EH (cell line): ENCODE measurements at regions not wholly inside any gene's neighbourhood (a gene's known extent, or its start where the extent isn't known, plus 50 kb on each side); places are given as distances from the start of the nearest gene placed in this dataset.
A peak's percentile ranks its signal among the peaks of the same experiment; 100 is the strongest.

Source experiments
- DNase-seq: peaks from one replicate; pipeline ENCODE4 v3.0.0-alpha.2; 2015; ENCODE audit warnings: low read depth

- no peak for DNase-seq
Measured at GRCh38 chr11:11756718-11757117, 85.1 kb upstream of the USP47 start.

GRCh38 chr11:11755871-11756270 is 85.9 kb upstream of the USP47 start:
- no peak for DNase-seq

GRCh38 chr11:11752679-11753078 is 89.1 kb upstream of the USP47 start:
- DNase-seq = no peak

DNA sequence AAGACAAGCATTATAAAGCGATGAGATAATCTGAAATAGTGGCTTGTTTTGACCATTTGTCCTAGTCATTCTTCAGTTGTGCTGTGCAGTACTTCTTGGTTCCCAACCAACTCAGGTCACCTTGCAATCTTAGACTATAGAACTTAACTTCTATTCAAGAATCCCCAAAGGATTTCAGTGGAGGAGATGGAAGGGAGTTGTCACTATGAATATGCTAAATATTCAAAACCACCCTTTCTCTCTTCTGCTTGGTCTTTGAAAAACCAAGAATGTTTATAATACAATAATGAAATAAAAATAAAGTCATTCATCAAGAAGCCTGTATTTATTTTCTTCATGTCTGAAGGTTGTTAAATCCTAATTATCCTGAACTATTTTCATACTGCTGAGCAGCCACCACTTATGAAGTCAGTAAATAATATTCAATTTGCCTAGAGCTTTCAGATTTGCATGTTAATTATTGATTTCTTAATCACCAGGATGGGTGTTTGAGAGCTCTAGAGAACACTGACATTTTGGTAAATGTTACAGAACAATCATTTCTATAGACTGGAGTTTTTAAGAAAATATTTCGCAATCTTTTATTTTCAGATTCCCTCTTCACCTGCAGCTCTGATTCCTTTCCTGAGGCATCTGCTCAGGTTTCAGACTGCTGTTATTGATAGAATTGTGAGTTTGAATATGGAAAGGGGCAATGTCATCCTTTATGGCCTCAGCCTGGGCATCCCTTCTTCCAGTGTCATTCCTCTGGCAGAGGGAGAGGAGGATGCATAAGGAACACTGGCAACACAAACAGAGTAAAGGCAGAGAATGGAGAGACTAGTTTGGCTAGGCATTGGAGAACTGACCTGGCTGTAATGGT is 91.5 kb upstream of the USP47 start:
- no peak for DNase-seq

DNA sequence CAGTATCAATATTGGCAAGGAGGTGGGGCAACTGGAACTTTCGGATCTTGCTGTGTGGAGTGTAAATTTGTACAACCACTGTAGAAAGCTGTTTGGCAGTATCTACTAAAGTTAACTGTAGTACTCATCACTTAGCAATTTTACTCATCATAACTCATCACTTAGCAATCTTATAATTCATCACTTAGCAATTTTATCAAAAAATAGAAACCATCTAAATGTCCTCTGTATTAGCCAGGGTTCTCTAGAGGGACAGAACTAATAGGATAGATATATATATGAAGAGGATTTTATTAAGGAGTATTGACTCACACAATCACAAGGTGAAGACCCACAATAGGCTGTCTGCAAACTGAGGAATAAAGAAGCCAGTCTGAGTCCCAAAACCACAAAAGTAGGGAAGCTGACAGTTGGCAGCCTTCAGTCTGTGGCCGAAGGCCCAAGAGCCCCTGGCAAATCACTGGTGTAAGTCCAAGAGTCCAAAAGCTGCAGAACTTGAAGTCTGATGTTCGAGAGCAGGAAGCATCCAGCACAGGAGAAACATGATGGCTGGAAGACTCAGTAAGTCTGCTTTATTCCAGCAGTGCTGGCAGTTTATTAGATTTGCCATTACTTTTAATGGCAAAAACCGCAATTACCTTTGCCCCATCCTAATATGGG is 92.9 kb upstream of the USP47 start:
- peak; percentile 51 for DNase-seq

DNA sequence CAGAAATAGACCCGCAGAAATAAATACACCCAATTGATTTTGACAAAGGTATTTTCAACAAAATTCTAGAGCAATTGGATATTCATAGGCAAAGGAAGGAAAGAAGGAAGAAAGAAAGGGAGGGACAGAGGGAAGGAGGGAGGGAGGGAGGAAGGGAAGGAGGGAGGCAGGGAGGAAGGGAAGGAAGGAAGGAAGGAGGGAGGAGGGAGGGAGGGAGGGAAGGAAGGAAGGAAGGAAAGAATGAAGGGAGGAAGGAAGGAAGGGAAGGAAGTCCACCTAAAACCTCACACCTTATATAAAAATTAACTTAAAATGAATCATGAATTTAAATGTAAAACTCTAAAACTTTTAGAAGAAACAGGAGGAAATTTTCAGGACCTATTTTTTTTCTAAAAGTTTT is 94.2 kb upstream of the USP47 start:
- DNase-seq = no peak

DNA sequence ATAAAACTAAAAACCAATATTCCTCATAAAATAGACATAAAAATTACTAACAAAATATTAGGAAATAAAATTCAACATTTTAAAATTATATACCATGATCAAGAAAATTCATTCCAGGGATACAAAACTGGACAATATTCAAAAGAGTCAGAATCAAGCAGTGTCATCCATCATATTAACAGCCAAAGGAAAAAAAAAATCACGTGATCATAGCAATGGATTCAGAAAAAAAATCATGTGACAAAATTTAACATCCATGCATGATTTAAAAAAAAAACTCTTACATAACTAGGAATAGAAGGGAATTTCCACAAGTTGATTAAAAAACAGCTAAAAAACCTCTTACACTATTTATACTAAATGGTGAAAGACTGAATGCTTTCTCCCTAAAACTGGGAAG is 95.3 kb upstream of the USP47 start:
- DNase-seq = no peak

GRCh38 chr11:11743216-11743615 is 98.6 kb upstream of the USP47 start:
- DNase-seq = no peak

- DNase-seq = no peak
Measured at GRCh38 chr11:11742486-11742885, 99.3 kb upstream of the USP47 start.

- DNase-seq = no peak
Measured at GRCh38 chr11:11740836-11741235, 100.9 kb upstream of the USP47 start.

GRCh38 chr11:11740073-11740702 is 101.6 kb upstream of the USP47 start:
- DNase-seq = no peak

DNA sequence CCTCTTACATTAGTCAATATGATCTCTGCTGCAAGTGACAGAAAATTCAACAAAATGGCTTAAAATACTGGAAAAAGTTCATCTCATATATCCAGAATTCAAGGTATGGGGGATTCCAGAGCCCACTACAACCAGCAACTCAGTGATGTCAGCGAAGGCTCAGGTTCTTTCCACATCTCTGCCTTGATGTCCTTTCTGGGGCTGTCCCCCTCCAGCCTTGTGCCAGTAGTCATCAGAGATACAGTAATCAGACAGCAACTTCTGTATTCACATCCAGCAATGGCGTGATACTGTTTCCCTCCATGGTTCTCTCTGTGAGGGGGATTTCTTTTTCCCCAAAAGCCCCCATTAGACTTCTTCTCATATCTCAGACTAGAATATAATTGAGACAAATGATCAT is 103.4 kb upstream of the USP47 start:
- DNase-seq = no peak

DNA sequence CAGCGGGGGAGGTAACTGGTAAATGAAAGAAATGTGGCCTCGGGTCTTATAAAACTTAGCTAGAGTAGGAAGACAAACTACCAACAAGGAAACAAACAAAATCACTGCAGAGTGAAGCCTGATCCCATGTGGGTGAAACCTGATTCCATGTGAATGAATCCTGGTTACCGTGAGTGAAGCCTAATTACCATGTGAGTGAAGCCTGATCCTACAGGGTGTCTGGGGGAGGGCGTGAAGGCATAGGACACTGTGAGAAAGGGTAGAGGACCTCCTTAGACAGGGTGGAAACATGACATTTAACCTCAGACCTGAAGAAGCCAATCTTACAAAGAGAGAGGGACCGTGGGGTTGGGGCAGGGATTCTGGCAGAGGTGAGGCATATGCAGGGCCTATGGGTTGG is 106.2 kb upstream of the USP47 start:
- DNase-seq = no peak

DNA sequence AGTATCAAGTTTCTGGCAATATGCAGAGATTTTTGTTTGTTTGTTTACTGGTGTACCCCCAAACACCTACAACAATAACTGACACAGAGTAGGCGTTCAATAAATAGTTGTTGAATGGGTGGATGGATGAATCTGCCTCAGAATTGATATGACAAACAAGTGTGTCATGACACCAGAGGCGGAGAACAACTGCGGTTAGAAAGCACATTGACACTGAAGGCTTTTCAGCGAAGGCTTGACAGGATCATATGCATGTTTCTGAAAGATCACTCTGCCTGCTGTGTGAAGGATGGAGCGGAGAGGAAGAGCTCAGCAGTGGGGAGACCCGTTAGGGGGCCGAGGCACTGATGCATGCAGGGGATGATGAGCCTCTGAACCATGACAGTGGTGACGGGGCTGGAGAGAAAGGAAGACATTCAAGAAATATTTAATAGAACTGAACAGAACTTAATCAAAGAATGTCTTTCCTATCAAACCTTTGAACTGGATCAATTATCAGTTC is 108.5 kb upstream of the USP47 start:
- DNase-seq = no peak

DNA sequence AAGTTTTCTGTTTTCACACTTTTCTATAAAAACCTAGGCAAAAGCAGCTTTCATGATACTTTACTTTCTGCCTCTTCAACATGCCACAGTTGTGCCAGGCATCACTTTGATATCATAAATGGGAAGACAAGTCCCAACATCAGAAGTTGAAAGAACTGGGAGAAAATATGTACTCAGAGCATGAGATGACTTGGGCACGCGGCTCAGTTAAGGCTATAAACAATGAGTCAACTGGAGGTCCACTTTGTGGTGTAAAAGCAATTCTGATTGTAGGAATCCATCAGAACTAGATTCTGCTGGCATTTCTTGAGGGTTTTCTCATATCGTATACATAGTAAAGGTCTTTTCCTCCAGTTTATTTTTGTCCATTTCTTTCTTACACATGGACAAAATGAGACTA is 109.7 kb upstream of the USP47 start:
- DNase-seq = peak; percentile 1

- DNase-seq = peak; percentile 53
Measured at GRCh38 chr11:11731311-11732083, 109.7 kb upstream of the GALNT18 start.

DNA sequence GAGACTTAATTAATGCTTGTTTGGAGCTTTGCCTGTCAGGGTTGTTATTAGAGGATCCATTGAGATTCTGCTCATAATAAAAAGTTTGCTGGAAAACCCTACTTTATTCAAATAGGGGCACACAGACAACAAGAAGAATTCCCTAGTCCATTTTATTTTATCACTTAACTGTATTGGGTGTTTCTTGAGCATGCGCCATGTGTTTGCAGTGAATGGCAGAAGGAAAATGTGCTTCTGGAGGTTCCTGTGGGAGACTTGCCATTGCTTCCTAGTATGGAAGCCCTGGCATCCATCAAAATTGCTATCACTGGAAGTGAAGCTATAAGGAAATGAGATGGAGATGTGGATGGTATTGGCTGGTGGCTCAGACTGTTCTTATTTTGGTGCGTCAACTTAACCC is 106.6 kb upstream of the GALNT18 start:
- DNase-seq = no peak

DNA sequence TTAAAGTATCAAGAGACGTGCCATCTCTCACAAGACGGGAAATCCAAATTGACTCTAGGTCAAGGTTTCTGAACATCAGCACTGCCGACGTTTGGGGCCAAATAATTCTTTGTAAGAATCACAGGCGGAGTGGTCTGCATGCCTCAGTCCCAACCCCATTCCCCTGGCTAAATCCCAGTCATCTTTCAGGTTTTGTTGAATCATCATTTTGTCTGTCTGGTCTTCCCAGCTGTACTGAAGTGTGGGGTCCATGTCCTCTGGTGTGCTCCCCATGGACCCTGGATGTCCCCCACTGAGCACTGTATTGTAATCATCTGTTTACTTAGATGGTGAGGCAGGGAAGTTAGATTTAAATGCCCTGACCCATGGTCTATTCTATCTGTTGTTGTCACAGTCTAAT is 103.6 kb upstream of the GALNT18 start:
- DNase-seq = no peak

GRCh38 chr11:11724994-11725393 is 103.2 kb upstream of the GALNT18 start:
- DNase-seq = no peak

GRCh38 chr11:11722861-11723260 is 101.1 kb upstream of the GALNT18 start:
- no peak for DNase-seq

DNA sequence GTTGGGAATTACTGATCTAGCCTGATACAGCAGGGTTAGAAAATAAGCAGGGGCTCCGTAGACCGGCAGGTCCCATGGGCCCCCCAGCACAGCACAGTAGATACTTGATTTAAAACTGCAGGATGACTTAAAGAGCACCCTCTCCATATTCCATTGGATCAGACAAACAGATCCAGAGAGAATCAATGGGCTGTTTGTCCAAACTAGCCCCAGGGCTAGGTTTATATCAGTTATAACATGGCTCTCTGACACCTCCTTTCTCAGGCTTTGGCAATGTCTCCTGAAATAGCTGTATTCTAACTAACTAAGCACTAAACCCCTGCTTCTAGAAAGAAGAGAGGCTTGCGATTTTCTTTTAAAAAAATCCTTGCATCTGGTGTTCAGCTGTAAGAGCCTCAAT is 100.4 kb upstream of the GALNT18 start:
- no peak for DNase-seq

- DNase-seq = no peak
Measured at GRCh38 chr11:11718511-11718910, 96.7 kb upstream of the GALNT18 start.
